ENCODE measurements at regions not wholly inside any gene's neighbourhood (a gene's known extent, or its start where the extent isn't known, plus 50 kb on each side); places are given as distances from the start of the nearest gene placed in this dataset.

- TF ChIP-seq CTCF (IDR thresholded peaks at IDR 0.05; ENCODE audit: insufficient read depth, low read length) (no peak), REST (IDR thresholded peaks at IDR 0.05; ENCODE audit: insufficient replicate concordance, low read depth) (no peak)
- no peaks in the 10 kb centered on the region for H3K27me3 ChIP-seq (ENCODE audit: insufficient read depth, poor library complexity, severe bottlenecking)
- H3K27ac ChIP-seq (replicated peaks) = no peak overlapping the region
- H3K4me3 ChIP-seq (replicated peaks; ENCODE audit: insufficient read depth, low read length) = no peak overlapping the region
- DNase-seq (ENCODE audit: low read depth in 1 of 2, low spot score in 1 of 2) = no peak
Measured at GRCh38 chr13:69280399-69280798, 827.2 kb upstream of the ATXN8OS start.

- no peak for TF ChIP-seq SPI1 (IDR thresholded peaks at IDR 0.05; ENCODE audit: borderline replicate concordance, low read depth)
- no peak for TF ChIP-seq CTCF (IDR thresholded peaks at IDR 0.05; ENCODE audit: insufficient read depth, low read length)
- no peak for TF ChIP-seq POLR2AphosphoS5 (IDR thresholded peaks at IDR 0.05; ENCODE audit: low read depth)
- TF ChIP-seq GABPA (IDR thresholded peaks at IDR 0.05; ENCODE audit: low read depth) = no peak
- no peak for TF ChIP-seq REST (IDR thresholded peaks at IDR 0.05; ENCODE audit: insufficient replicate concordance, low read depth)
Measured at GRCh38 chr13:69279213-69279612, 828.4 kb upstream of the ATXN8OS start.

GRCh38 chr13:69274231-69274630 lies 833.4 kb upstream of the ATXN8OS start:
- no peak overlapping the region for H3K4me3 ChIP-seq (replicated peaks; ENCODE audit: insufficient read depth, low read length)
- DNase-seq (ENCODE audit: low read depth in 1 of 2, low spot score in 1 of 2) = no peak
- no peak for TF ChIP-seq POLR2AphosphoS5 (IDR thresholded peaks at IDR 0.05; ENCODE audit: low read depth)
- TF ChIP-seq SPI1 (IDR thresholded peaks at IDR 0.05; ENCODE audit: borderline replicate concordance, low read depth) = no peak
- no peak for TF ChIP-seq GABPA (IDR thresholded peaks at IDR 0.05; ENCODE audit: low read depth)
- TF ChIP-seq REST (IDR thresholded peaks at IDR 0.05; ENCODE audit: insufficient replicate concordance, low read depth) = no peak
- TF ChIP-seq CTCF (IDR thresholded peaks at IDR 0.05; ENCODE audit: insufficient read depth, low read length) = no peak
- no peaks in the 10 kb centered on the region for H3K27me3 ChIP-seq (ENCODE audit: insufficient read depth, poor library complexity, severe bottlenecking)
- H3K27ac ChIP-seq (replicated peaks) = no peak overlapping the region

More at GRCh38 chr13:69279213-69279612, 828.4 kb upstream of the ATXN8OS start:
- H3K4me3 ChIP-seq (replicated peaks; ENCODE audit: insufficient read depth, low read length) = no peak overlapping the region
- H3K27me3 ChIP-seq (ENCODE audit: insufficient read depth, poor library complexity, severe bottlenecking) = no peaks in the 10 kb centered on the region
- no peak for DNase-seq (ENCODE audit: low read depth in 1 of 2, low spot score in 1 of 2)
- no peak overlapping the region for H3K27ac ChIP-seq (replicated peaks)

Measured in HL-60 (cell line).